Stimulated activated CD8-positive, alpha-beta memory T cell treated with anti-CD3 and anti-CD28 coated beads, Interleukin-15, amount 100 ng/mL, for 48 hours (primary cell): ENCODE measurements at regions not wholly inside any gene's neighbourhood (a gene's known extent, or its start where the extent isn't known, plus 50 kb on each side); places are given as distances from the start of the nearest gene placed in this dataset.

Source experiments
- DNase-seq, 2 donors: peaks; one replicate each; pipeline ENCODE4 v3.0.0-alpha.2; 2020; ENCODE audit warnings: low read depth in 2 of 2

GRCh38 chrX:107502316-107502715 is 52.9 kb downstream of the FRMPD3 start:
- DNase-seq = no peak

- DNase-seq = no peak
Observed at GRCh38 chrX:107504006-107504405, 54.6 kb downstream of the FRMPD3 start.

DNA sequence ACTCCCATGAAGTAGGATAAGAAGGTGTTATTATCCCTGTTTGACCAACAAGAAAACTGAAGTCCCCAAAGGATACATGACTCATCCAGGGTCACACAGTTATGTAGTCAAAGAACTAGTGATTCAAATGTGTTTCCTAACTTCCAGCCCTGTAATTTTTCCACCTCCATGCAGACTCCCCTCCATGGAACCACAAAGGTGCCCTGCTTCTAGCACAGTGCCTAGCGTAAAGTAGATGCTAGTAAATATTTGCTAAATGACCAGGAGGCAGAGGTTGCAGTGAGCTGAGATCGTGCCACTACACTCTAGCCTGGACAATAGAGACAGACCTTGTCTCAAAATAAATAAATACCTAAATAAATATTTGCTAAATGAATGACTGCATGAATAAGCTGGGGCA is 55.8 kb downstream of the FRMPD3 start:
- DNase-seq = no peak

DNA sequence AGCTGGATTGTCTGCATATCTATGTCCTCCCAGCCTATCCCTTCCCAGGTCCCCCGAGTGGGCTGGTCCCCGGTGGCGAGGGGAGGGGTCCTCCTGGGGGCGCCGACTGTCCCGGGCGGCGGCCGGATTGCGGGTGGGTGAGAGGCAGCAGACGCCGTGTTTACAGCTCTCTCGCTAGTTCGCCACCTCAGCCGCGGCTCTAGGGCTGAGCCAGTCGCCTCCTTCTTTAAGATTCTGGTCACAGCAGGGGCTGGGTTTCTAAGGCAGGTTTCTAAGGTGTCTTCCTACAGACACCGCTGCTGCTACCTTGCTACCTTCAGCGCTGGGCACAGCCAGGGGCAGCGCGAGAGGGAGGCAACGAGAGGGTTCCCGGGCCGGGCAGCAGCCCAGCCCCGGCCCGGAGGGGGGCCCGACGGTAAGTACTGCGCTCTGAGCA is 57.2 kb downstream of the FRMPD3 start:
- no peak for DNase-seq

GRCh38 chrX:107507093-107507743 is 57.8 kb downstream of the FRMPD3 start:
- DNase-seq = no peak

- no peak for DNase-seq
Observed at GRCh38 chrX:107507744-107508117, 58.3 kb downstream of the FRMPD3 start.

GRCh38 chrX:107508925-107509324 is 59.5 kb downstream of the FRMPD3 start:
- no peak for DNase-seq

DNA sequence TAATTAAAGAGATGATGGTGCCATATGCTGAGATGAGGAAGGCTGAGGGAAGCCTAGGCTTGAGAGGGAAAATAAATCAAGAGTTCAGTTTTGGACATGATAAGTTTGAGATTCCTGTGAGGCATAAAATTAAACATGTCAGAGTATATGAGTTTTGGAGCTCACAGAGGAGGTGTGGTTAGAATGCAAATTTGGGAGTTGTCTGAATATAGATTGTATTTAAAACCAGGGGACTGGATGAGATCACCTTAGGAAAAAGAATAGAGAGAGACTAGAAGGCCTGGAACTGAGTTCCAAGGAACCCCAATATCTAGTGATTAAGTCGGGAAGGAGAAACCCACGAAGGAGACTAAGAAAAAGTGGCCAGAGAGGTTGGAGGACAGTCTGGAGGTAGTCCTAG is 65.5 kb downstream of the FRMPD3 start:
- DNase-seq = no peak

DNA sequence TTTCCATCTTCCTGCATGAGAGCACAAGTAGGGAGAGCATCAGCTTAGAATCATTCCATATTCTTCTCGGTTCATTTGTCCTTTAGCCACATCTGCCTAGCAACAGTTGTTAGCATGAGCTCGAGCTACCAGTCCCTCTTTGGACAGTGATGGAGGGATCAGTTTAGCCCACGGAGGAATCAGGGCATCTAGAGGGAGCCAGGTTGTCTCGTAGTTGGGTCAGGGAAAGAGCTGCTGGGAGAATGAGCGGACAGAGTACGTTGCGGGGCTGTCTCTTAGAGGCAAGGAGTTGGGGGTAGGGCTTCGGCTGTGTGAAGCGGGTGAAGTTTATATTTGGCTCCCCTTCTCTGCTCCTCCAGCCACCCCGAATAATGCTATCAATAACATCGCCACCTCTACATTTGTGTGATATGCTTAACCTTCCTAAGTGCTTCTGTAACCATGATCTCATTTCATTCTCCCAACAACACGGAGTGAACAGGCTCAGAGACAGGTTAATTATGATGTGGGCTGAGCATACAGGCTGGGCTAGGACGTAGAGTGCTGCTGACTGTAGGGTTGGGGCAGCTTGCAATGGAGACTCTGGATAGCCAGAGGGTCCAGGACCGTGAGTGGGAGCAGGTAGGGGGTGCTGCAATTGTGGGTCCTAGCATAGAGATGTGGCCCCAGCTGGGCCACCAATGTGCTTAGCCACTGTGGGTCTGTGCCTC is 72.6 kb downstream of the FRMPD3 start:
- DNase-seq = no peak

- DNase-seq = no peak
Observed at GRCh38 chrX:107522901-107523300, 73.4 kb downstream of the FRMPD3 start.

DNA sequence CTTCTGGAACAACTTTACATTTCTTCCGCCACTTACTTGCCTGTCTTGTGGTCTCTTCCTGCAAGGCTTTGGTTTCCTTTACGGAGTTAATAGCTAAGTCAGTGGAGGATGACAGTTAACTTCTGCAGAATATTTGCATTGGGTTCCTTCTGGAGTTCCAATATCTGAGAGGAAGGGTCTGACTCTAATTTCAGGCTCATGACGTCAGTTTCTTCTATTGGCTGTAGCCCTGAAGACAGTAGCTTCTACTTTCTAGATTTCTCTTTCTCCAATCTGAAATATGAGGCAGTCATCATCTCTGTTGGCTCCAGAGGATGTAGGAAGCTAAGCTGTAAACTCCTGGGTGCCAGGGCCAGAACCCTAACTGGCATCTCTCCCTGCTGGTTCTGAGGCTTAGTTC is 76.7 kb downstream of the FRMPD3 start:
- DNase-seq = no peak

GRCh38 chrX:107530141-107530540 is 80.7 kb downstream of the FRMPD3 start:
- no peak for DNase-seq

DNA sequence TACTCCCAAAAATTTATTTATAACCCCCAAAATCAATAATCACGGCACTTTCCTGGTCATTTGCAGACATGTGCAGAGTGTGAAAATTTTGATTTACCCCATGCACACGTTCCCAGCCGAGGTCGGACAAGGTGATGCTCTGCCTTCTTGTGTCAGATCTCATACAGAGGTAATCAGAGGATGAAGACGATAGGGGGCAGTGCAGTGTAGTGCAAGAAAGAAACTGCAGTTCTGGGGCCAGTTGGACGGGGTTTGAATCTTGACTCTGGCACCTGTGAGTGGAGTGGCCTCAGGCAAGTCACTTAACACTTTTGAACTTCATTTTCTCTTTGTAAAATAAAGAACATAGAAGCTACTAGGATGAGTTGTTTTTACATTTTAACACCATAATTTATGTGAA is 88.4 kb downstream of the FRMPD3 start:
- peak; percentile 16 to 21 for DNase-seq

GRCh38 chrX:107541244-107541643 is 87.1 kb upstream of the PRPS1 start:
- no peak for DNase-seq

GRCh38 chrX:107542040-107542439 is 86.3 kb upstream of the PRPS1 start:
- DNase-seq = no peak

- no peak for DNase-seq
Observed at GRCh38 chrX:107542500-107542899, 85.8 kb upstream of the PRPS1 start.

DNA sequence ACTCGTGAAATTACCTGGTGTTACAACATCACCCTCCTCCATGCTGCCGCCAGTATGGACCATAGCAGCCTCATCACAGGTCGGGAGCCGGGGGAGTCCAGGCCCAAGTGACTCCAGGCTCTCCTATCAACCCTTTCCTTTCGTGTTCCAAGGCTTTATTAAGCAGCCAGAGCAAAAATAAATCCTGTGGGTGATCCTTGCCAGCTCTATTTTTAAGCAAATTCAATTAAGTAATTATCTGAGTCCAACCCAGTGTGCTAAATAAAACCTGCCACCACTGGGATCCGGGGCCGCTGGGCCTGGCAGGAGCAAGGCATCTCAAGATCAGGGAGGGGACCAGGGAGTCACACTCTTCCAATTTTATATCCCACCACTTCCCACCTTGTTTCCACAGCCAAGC is 80.7 kb upstream of the PRPS1 start:
- no peak for DNase-seq

DNA sequence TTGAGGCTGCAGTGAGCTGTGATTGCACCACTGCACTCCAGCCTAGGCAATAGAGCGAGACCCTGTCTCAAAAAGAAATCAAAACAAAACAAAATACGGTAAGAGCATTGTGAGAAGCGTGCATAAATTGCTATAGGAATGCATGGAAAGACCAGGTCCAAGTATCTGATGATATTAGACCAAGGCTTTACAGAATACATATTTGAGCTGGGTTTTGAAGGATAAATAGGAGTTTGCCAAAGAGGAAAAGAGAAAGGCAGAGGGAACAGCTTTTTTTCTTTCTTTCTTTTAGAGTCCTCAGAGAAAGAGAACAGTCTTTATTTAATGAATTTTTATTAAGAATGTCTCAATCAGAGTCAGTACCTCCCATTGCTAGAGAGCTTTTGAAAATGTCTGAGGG is 79.5 kb upstream of the PRPS1 start:
- no peak for DNase-seq

- peak in 1 of 2 donors; percentile 1 for DNase-seq
Observed at GRCh38 chrX:107549504-107549903, 78.8 kb upstream of the PRPS1 start.

- no peak for DNase-seq
Observed at GRCh38 chrX:107551546-107551945, 76.8 kb upstream of the PRPS1 start.

DNA sequence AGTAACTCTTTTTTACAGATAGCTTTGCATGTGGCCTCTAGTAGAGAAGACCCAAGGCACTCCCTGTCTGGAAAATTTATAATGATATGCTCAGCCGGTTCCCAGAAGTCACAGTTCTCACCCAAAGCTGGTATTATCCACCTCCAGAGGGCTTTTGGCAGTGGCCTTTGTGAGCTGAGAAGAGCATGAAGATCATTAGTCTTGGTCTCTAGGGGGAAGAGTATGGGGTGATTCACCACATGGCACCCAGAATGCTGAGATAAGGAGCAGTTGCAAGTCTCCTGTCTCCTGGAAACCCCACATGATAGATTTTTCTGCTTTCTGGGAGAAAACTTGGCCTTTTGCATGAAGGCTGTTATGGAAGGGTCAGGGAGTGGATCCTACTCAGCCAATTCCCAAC is 75.4 kb upstream of the PRPS1 start:
- DNase-seq = no peak

GRCh38 chrX:107556967-107557366 is 71.3 kb upstream of the PRPS1 start:
- DNase-seq = no peak

GRCh38 chrX:107559506-107559905 is 68.8 kb upstream of the PRPS1 start:
- no peak for DNase-seq

DNA sequence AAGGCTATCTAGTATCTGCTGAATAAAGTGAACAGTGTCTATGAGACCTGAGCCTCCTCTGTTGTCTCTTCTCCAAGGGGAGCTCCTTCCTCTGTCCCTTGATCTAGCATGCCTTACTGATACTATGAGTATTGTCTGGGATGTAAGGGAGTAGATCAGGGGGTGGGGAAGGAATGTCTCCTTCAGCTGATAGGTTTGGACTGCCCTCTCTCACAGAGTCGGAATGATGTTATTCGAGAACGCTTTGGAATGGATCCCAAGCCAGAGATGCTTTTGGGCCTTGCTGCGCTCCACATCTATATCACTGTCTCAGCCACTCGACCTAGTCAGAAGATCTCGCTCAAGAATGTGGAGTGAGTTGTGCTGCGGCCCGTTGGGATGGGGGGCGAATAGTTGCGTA is 68.3 kb upstream of the PRPS1 start:
- DNase-seq = no peak
